Stimulated activated naive CD4-positive, alpha-beta T cell (primary cell): ENCODE measurements at regions not wholly inside any gene's neighbourhood (a gene's known extent, or its start where the extent isn't known, plus 50 kb on each side); places are given as distances from the start of the nearest gene placed in this dataset.
A peak's percentile ranks its signal among the peaks of the same experiment; 100 is the strongest.

Source experiments
- DNase-seq, 6 experiments: peaks; one replicate each; lab custom pipeline; 2025; lab: John Stamatoyannopoulos, UW

DNA sequence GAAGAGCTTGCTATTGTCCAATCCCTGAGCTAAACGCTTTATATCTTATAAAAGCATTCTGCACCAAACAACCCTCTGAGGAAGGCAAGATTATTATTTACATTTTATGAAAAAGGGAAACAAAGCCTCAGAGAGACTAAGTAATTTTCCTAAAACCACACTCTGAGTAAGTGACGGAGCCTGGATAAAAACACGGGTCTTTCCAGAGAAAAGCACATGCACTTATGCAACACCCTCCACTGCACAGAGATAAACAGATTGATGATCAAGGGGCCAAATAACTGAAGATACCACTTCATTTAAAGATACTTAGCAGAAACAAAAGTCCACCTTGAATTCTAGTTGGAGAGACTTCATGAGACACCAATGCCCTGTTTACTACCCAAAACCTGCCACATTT is 214.7 kb upstream of the PDE10A start:
- DNase-seq = no peak

DNA sequence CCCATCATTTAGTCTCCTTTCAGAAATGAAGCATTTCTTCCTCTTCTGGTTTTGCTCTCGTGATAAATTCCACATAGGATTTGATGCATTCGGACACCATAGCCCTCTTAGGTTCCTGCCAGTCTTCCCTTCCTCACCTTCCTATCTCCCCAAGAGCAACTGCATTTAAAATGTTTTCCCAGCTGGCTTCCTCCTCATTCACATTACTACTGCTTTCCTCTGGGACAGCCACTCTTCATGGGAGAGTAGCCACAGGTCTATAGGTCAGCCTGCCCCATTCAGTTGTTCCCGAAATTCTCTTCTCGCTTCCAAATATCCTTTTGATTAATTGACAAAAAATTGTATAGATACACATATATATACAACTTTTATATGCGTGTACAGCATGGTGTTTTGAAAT is 214.2 kb upstream of the PDE10A start:
- DNase-seq = no peak

DNA sequence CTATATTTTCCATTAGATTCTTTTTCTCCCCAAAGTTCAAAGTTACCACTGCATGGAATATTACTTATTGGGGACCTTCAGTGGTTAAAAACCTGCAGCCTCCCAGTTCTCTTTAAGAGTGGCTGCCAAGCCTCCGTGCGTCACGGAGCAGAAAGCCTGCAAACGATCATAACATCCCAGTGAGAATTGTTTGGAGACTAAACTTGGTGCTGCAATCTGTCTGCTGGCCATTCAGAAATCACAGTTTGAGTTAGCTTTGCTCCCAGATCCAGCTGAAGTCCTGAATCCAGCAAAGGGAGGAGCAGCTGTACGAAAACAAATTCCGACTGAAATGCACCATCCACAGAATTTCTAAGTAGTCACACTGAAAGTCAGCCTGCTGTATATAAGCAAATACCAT is 213.5 kb upstream of the PDE10A start:
- DNase-seq = no peak

DNA sequence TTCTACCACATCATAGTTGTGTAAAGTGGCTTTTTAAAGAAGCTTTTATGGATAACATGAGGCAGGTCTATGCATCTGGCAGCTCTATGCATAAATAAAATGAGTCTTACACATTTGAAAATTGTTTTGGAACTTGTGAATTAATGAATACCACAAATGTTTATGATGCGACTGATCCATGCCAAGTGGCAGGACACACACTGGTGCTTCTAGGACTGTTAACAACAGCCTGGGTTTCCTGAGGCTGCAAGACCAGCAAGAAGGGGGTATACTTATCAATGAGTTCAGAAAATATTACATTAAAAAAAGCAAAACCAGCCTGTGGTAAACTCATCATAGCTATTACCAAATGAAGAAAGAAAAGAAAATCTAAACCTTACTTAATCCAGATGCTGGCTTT is 212.9 kb upstream of the PDE10A start:
- no peak for DNase-seq

DNA sequence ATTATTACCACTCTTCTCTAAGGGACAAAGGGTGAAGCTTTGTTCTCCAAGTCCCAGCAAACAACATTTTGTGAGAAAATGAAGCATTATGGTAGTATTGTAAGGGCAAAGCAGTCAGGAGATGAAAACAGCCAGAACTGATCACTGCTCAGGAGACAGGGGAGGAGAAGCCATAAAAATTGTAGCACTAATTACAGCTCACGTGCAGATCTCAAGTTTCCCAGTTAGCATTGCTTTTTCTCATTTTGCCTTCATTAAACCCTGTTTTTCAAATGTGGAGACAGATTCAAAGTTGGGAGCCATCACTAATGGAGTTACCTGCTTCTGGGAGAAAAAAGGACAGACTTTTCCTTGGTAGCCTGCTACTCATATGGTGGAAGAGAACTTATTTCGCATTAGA is 210.9 kb upstream of the PDE10A start:
- DNase-seq = no peak

DNA sequence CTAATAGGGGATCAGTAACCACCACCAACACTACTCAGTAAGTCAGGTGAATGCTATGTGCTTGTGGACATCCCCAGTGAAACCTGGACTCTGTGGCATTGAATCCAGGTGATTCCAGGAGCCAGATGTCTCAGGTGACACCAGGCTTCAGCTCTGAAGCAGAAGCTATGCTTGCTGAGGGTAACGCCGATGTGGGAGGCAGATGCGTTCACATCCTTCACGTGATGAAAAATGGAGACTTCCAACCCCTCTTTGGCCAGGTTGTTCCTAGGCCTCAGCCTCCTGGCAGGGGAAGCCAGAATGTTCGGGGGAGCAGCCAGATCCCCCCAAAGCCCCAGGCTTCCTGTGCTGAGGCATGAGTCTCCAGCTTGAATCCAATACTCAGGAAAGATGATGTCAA is 209.8 kb upstream of the PDE10A start:
- DNase-seq = no peak

DNA sequence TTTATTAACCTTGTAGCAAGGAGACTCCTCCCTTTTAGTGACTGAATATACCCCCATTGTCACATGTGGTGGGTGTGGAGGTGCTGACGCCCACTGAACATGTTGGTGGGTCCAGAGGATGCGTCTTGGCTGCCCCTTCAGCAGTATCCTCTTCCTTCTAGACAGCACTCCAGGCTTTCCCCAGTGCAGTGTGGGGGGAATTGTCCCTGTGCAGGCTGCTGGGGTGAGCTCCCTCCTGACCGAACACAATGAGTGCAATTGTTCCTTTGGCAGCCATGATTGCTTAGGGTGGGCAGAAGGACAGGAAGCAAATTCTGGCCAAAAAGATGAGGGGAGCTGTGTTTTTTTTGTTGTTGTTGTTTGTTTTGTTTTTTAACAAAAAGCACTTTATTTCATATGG is 209.3 kb upstream of the PDE10A start:
- no peak for DNase-seq

DNA sequence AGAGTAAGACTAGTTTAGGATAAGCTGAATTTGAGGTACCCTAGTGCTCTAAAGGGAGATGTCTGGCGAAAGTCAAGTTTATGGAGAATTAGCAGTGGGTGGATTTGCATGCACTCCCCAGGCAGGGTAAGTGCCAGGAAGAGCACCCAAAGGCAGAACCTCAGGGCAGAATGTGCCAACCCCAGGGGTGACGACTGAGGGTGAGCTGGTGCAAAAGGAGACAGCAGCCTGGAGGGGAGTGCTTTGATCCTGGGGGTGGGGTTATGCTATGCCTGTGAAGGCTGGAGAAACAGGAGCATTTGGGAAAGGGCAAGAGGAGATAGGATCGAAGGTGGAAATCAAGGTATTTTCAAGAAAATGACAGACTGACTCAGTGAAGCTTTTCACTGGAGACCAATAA is 208.5 kb upstream of the PDE10A start:
- DNase-seq = no peak

DNA sequence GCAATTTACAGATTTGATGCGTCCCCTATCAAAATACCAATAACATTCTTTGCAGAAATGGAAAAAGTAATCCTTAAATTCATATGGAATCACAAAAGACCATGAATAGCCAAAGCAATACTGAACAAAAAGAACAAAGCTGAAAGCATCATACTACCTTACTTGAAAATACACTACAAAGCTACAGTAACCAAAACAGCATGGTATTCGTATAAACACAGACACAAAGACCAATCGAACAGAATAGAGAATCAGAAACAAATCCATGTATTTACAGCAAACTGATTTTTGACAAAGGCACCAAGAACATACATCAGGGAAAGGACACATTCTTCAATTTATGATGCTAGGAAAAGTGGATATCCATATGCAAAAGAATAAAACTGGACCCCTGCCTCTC is 206.5 kb upstream of the PDE10A start:
- no peak for DNase-seq

DNA sequence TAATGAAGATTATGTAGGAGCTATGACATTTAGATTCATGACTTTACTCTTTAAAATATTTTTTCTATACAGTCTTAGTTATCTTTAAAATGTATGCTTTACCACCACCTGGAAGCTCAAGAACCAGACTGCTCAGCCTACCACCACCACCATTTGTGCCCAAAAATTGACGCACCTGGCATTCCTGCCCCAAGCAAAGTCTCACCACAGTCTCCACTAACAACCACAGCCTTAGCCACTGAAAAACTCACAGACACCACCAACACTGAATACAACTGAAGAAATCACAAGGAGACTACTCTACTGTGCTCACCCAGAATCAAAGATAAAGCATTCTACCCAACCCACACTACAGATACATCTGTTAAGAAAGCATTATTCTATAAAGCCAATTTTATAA is 201.9 kb upstream of the PDE10A start:
- DNase-seq = no peak

DNA sequence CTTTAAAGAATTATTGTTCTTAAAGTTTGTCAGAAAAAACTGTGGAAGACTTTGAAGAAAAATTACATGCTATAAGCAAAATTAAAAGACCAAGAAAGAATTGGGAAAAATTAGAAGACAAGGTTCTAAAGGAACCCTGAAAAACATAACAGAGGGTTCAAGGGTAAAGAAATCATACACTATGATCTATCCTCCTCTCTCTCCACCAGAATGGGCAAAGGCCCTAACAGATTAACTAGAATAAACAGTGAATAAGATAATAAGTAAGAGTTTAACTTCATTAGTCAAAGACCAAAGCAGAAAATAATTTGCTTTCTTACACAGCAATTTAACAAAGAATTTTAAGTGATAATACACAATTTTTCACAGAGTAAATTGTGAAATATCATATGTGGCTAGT is 201.2 kb upstream of the PDE10A start:
- no peak for DNase-seq

DNA sequence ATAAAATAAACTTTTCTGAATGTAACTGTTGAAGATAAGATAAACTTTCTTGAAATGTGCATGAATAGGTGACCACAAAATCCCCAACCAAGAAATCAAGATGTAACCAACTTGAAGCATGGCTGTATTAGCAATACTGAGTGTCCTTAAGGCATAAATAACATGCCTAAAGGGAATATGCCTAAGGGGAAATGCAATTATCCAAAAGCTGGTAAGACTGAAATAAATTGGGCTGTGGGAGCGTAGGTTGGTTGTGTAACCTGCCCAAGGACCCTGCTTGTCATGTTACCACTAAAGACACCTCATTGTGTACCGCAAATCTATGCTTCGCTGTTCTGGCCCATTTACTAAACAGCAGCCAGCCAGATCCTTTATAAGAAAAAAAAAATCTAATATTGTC is 200.8 kb upstream of the PDE10A start:
- no peak for DNase-seq

DNA sequence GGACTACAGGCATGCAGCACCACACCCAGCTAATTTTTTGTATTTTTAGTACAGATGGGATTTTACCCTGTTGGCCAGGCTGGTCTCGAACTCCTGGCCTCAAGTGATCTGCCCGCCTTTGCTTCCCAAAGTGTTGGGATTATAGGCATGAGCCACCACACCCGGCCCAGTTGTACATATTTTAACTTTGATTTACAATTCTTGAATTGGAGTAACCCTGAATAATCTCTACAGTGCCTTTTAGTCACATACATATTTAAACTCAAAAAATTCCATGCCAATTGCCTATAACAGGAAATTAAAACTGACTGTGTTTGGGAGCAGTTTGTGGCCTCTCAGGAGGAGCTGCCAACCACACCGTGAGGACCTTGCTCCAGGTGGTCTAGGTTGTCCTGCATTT is 199.8 kb upstream of the PDE10A start:
- DNase-seq = no peak

DNA sequence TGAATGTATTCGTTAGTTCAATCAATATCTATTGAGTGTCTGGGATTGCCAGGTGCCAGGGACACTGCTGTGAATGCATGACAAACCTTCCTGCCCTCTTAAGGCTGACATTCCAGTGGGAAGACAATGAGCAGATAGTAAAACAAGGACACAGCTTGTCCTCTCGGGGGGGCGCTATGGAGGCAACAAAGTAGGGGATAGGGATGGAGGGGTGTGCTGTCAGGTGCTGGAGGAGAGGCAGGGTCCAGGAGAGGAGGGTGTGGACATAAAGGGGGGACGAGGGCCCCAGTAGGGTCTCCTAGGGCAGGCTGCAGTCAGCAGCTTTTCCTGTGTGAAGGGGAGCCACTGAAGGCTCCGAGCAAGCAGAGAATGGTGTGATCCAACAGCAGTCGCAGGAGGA is 198.2 kb upstream of the PDE10A start:
- DNase-seq = no peak

DNA sequence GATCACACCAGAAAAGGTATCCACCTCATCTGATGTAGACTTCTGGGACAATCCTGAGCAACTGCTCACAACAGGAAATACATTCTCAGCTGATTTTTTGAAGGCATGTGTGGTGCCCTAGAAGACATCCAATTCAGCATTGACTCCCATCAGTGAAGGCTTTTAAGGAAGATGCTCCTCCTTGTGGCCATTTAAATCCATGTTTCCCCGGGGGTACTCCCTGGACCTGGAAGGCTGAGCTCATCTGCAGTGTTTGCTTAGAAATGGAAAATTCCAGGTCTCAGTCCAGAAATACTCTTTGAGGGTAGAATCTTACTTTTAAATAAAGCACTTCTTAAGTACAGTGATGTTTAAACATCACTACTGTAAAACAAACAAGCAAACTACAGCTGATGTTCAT is 195.5 kb upstream of the PDE10A start:
- no peak for DNase-seq

DNA sequence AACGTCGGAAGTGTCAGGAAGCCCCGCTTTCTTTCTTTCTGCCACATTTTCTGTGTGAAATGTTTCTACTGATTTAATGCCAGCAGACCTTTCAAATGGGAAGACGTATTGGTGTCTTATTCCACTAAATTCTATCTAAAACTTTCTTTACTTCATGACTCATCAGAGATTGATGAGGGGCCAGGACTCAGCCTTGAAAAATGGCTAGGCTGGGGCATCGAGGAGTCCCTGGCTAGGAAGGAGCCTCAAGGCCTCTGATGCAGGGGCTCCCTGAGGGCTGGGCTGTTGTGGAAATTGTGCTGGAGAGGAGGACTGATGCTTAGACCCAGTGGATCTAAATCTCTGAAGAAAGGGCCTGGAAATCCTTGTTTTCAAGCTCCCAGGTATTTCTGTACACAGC is 192.8 kb upstream of the PDE10A start:
- no peak for DNase-seq

DNA sequence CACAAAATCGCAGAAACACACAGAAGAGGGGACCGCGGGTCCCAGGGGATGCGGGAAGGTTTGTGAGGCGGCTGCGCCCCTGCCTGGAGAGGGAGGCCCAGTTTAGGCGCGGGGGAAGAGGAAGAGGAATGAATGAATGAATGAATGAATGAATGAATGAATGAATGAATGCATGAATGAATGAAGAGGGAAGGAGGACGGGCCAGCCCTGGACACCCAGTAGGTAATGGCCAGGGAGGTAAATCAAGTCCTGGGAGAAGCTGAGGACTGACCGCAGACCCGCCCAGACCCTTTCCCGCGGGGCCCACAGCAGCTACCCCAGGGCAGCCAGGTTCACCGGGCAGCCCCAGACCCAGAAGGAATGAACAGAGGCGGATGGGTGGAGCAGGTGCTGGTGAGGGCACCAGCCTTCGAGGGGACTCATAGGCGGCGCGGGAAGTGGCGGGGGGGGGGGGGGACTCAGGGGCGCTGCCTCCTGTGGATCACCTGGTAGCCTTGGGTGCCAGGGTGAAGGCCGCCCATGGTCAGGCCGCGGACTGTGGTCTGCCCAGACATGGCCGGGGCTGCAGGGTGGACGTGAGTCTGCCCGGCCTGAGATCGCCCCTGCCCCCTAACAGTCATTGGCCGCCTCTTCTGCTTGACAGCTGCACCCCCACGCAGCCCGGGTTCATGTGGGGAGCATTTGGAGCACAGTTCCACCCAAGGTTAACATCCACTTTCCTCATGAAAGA is 192.0 kb upstream of the PDE10A start:
- DNase-seq = no peak

DNA sequence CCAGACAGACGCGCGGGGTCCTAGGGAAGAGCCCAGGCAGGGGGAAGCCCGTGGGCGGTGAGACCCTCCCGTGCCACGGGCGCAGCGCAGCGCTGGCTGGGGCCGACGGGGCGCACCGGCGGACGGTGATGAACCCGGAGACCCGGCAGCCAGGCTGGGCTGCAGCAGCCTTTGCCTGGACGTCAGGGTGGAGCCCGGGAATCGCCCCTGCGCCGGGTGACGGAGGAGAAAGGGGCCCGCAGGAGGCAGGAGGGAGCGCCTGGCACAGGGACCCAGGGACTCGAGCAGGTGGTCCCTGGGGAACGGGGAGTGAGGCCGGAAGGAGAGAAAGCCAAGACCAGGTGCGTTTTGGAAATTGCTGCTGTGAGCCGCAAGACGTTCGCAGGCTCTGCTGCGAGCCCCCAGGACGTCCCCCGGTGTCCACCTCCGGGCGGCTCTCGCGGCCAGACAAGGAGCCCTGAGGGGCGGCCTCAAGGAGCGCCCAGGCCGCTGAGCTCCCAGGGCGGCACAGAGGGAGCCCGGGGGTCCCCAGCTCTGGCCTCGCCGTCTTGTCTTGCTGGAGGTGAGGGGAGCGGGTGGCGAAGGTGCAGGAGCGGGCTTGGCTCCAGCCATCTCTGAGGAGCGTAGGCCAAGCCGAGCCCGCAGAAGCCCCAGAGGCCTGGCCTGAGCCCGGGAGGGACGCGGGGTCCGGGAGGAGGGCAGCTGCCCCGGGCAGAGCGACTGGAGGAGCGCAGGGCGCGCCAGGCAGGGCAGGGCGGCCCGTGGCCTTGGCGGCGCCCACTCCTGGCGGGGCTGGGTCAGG is 191.2 kb upstream of the PDE10A start:
- DNase-seq = no peak

DNA sequence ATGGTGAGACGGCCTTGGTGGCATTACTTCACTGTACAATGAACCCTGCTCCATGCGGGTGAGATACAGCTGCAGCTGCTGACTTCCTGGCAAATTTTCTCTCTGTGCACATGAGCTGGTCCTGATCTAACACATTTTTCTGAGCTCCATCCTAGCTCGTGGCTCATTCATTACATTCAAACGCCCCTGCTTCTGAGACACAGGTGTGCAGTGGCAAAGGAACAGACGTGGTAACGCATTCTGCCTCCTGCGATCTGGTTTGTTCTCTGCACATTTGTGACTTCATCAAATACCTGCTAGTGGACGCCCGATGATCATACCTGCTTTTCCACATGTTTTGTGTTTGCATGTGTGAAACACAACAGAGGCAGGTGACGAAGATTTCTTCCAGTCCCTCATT is 189.6 kb upstream of the PDE10A start:
- no peak for DNase-seq

DNA sequence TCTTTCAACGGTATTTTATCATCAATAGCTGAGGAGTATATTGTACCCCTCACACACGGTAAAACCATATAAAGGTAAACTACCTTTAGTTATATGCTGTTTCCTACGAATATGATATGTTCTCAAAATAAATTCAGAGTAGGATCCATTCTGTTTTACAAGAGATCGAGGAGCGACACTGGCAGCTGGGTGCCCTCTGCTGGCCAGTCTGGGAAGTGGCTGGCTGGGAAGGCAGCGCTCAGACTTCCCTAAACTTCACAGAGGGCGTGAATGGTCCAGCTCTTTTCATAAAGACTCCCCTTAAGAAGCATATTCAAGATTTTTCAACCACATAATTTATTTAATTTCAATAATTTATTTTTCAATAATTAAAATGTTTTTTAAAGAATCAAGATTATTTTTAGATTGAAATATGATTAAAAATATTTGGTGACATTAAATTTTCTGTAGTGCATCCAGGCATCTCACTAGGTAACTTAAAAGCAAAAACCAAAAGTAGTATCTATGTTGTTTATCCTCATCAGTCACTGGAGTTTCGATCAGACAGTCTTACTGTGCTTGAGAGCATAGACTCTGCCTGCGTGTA is 187.5 kb upstream of the PDE10A start:
- DNase-seq = peak in 5 of 6 experiments; percentile 5 to 34 (median 29)

DNA sequence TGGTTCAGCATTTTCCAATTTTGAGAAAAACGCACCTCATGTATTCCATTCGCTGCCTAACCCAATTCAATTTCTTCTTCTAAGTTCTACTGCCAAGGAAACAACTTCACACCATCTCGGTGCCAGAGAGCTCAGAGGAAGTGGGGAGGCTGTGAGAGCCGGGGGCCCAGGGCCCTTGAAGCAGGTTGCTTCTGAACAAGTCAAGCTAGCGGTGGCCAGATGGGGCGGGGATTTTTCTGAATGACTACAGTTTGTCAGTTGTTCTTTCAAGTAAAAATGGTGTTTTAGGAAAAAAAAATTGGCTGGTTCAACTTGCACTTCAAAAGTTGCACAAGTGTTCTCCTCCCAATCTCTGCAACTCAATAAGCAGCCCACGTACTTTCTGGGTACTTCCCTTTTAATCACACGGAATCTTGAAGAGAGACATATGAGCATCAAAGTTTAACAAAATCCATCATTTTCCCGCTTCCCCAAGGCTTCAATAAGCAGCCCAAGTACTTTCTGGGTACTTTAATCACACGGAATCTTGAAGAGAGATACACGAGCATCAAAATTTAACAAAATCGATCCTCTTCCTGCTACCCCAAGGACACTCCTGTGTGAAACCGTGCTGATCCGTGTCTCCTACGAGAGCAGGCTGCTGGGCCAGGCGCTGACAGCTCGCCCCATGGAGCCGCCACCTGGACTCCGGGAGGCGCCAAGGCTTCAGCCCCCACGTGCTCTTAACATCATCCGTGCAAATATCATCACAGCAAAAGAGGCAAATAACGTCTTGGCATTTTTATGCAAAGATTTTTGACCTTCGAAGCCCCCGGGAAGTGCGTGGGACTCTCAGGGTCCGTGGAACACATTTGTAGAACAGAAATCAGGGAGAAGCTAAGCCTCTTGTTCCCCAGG is 186.7 kb upstream of the PDE10A start:
- no peak for DNase-seq

DNA sequence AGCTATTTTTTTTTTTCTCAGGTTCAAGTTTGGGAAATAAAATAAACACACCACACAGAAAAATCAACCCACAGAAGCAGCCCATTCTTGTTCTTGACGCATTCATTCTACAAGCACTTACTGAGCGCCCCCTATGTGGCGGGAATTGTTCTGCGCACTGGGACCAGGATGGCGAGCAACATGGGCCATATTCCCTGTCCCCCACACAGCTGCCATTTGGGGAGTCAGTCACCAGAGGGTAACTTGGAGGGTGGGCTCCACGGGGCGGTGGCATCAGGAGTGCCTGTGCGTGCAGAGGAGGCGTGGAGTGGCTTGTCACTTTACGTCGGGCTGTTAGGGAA is 185.0 kb upstream of the PDE10A start:
- no peak for DNase-seq
